Panc1 (cell line): ENCODE measurements at regions not wholly inside any gene's neighbourhood (a gene's known extent, or its start where the extent isn't known, plus 50 kb on each side); places are given as distances from the start of the nearest gene placed in this dataset.

ENCODE experiments used
- TF ChIP-seq, protein P1 (sequence below), 2 experiments: IDR thresholded peaks; 2 replicates each; pipeline ENCODE4 v1.6.1; 2011 to 2012; ENCODE audit warnings: low read depth in 2 of 2, control low read depth in 1 of 2, low read length in 1 of 2, mild to moderate bottlenecking in 1 of 2, moderate library complexity in 1 of 2; ENCODE audit not compliant: insufficient read depth in 1 of 2
- TF ChIP-seq, protein P2 (sequence below): fragments of 450-650 bp; IDR thresholded peaks from 2 replicates; pipeline ENCODE4 v1.5.1; 2017; ENCODE audit warnings: mild to moderate bottlenecking

GRCh38 chr4:22246847-22247246, 269.0 kb downstream of the ADGRA3 start:
- TF ChIP-seq, protein P1, sequence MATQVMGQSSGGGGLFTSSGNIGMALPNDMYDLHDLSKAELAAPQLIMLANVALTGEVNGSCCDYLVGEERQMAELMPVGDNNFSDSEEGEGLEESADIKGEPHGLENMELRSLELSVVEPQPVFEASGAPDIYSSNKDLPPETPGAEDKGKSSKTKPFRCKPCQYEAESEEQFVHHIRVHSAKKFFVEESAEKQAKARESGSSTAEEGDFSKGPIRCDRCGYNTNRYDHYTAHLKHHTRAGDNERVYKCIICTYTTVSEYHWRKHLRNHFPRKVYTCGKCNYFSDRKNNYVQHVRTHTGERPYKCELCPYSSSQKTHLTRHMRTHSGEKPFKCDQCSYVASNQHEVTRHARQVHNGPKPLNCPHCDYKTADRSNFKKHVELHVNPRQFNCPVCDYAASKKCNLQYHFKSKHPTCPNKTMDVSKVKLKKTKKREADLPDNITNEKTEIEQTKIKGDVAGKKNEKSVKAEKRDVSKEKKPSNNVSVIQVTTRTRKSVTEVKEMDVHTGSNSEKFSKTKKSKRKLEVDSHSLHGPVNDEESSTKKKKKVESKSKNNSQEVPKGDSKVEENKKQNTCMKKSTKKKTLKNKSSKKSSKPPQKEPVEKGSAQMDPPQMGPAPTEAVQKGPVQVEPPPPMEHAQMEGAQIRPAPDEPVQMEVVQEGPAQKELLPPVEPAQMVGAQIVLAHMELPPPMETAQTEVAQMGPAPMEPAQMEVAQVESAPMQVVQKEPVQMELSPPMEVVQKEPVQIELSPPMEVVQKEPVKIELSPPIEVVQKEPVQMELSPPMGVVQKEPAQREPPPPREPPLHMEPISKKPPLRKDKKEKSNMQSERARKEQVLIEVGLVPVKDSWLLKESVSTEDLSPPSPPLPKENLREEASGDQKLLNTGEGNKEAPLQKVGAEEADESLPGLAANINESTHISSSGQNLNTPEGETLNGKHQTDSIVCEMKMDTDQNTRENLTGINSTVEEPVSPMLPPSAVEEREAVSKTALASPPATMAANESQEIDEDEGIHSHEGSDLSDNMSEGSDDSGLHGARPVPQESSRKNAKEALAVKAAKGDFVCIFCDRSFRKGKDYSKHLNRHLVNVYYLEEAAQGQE (IDR thresholded peaks at IDR 0.05; ENCODE audit: insufficient read depth in 1 of 2, low read depth in 2 of 2, low read length in 1 of 2): no peak
- TF ChIP-seq, protein P2, sequence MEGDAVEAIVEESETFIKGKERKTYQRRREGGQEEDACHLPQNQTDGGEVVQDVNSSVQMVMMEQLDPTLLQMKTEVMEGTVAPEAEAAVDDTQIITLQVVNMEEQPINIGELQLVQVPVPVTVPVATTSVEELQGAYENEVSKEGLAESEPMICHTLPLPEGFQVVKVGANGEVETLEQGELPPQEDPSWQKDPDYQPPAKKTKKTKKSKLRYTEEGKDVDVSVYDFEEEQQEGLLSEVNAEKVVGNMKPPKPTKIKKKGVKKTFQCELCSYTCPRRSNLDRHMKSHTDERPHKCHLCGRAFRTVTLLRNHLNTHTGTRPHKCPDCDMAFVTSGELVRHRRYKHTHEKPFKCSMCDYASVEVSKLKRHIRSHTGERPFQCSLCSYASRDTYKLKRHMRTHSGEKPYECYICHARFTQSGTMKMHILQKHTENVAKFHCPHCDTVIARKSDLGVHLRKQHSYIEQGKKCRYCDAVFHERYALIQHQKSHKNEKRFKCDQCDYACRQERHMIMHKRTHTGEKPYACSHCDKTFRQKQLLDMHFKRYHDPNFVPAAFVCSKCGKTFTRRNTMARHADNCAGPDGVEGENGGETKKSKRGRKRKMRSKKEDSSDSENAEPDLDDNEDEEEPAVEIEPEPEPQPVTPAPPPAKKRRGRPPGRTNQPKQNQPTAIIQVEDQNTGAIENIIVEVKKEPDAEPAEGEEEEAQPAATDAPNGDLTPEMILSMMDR: no peak
